ENCODE measurements at regions not wholly inside any gene's neighbourhood (a gene's known extent, or its start where the extent isn't known, plus 50 kb on each side); places are given as distances from the start of the nearest gene placed in this dataset.

DNA sequence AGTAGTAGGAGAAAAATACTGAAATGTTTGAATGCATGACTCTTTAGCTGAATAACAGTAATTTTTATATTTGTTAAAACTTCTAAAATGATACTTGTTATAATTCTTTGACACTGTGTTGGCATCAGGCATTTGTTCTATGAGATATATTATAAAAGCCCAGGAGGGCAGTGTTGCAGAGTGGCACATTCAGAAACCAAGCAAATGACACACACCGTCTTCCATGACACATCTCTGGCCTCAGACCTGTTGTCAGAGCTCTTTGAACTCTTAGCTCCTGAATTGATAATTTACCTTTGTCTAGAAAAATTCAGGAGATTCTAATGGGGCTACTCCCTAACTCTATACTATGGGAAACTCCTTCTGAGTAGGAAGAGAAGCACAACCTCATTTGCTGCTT, 62.4 kb upstream of the MDFIC start:
- Histone ChIP-seq H3K4me3 (no peak overlapping the region), H3K4me2 (no peak overlapping the region), H4K20me1 (no peaks in the 10 kb centered on the region), H3K36me3 (no peaks in the 10 kb centered on the region), H3K9ac (no peak overlapping the region), H3K9me3 (replicated peaks in 1 of 11) (no peaks in the 10 kb centered on the region), H3K27ac (no peak overlapping the region), H3K27me3 (no peaks in the 10 kb centered on the region), H3K4me1 (no peaks in the 10 kb centered on the region)
- no peak for TF ChIP-seq Cebpa-rat (IDR thresholded peaks at IDR 0.05)

DNA sequence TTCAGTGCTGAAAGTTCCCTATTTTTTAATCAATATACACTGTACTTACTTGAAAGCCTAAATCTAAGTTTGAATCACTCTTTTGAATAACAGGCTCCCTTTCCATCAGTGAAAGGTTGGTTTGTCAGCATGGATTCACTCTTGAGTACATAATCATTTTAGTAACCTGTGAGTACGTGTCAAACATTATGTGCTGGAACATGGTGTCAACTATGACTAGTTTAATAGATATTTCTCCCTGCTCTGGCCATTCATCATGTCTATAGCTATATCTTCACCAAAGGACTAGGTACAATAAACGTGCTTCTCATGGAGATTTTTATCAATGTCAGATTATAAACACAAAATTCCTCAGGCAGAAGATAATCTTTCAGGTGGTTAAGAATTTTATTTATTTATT, 61.7 kb upstream of the MDFIC start:
- no peak for TF ChIP-seq Cebpa-rat (IDR thresholded peaks at IDR 0.05)
- Histone ChIP-seq H3K36me3 (no peaks in the 10 kb centered on the region), H3K27ac (no peak overlapping the region)

DNA sequence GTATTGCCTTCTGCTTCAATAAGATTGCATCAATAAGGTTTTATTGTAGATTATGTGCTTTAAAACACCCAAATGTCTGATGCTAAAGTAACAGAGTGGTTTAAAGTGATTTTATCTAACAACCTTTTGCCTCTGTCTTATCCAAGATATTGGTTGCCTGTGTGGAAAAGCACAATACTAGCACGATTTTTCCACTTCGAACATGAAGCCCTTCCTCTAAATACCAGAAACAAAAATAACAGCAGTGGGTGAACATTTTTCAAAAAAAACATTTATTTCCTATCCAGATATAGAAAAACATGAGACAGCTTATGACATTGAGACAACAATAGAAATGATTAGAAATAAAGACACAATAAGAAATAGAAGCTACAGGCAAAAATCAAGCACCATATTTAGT, 59.5 kb upstream of the MDFIC start:
- H3K4me2 ChIP-seq = no peak overlapping the region
- no peaks in the 10 kb centered on the region for H3K36me3 ChIP-seq
- TF ChIP-seq Cebpa-rat (IDR thresholded peaks at IDR 0.05) = no peak
- peaks cover 0 to 6% (median 0%) of the 10 kb centered on the region in 10 experiments; a peak in 2 of 20 replicates for H3K4me1 ChIP-seq
- H3K4me3 ChIP-seq = no peak overlapping the region
- no peaks in the 10 kb centered on the region for H4K20me1 ChIP-seq
- H3K27ac ChIP-seq = no peak overlapping the region
- no peaks in the 10 kb centered on the region for H3K27me3 ChIP-seq
- no peak overlapping the region for H3K9ac ChIP-seq
- H3K9me3 ChIP-seq (replicated peaks in 1 of 11) = no peaks in the 10 kb centered on the region

More for the DNA sequence above, 61.7 kb upstream of the MDFIC start:
- H3K4me1 ChIP-seq = no peaks in the 10 kb centered on the region
- no peak overlapping the region for H3K4me3 ChIP-seq
- no peaks in the 10 kb centered on the region for H4K20me1 ChIP-seq
- H3K9ac ChIP-seq = no peak overlapping the region
- no peaks in the 10 kb centered on the region for H3K9me3 ChIP-seq (replicated peaks in 1 of 11)
- no peaks in the 10 kb centered on the region for H3K27me3 ChIP-seq
- no peak overlapping the region for H3K4me2 ChIP-seq

DNA sequence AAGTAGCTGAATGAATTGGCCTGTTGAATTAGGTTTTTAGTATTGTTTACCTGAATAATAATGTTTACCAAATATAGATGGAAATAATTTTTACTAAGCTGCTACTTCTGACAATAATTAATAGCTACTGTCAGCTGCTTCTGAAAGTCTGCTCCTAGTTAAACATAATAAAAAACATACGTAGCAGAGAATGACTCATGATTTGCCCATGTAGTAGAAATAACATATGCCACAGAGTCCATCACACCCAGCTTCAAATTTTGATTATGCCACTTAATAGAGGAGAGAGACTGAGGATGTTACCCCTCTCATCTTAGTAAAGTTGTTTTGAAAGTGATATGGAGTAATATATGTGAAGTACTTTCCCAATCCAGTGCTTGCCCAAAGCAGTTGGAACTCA, 57.6 kb upstream of the MDFIC start:
- no peak for TF ChIP-seq Cebpa-rat (IDR thresholded peaks at IDR 0.05)
- Histone ChIP-seq H3K4me2 (no peak overlapping the region), H4K20me1 (no peaks in the 10 kb centered on the region), H3K4me3 (no peak overlapping the region), H3K9me3 (replicated peaks in 1 of 11) (no peaks in the 10 kb centered on the region), H3K9ac (no peak overlapping the region), H3K27me3 (no peaks in the 10 kb centered on the region), H3K36me3 (no peaks in the 10 kb centered on the region), H3K27ac (no peak overlapping the region), H3K4me1 (peaks cover 0 to 6% (median 0%) of the 10 kb centered on the region in 10 experiments; a peak in 2 of 20 replicates)

DNA sequence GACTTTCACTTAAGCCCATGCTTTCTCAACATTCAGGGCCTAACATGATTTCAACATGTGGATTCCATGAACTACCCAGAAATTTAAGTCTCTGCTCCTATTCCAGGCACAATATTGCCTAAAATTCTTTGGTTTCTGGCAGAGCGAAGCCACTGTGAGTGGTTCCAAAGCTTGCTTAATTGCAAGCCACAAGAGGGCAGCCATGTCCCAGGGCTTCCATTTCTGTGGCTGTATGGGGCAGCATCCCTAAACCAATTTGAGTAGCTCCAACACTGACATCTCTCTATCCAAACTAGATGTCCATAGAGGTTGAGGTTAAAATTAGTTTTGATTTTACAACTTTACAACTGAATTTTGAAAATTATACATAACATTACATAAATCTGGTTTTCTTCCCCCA, 56.3 kb upstream of the MDFIC start:
- no peak overlapping the region for H3K4me3 ChIP-seq
- no peaks in the 10 kb centered on the region for H3K36me3 ChIP-seq
- H3K9me3 ChIP-seq (replicated peaks in 1 of 11) = no peaks in the 10 kb centered on the region
- no peak for TF ChIP-seq Cebpa-rat (IDR thresholded peaks at IDR 0.05)
- peaks cover 0 to 6% (median 0%) of the 10 kb centered on the region in 10 experiments; a peak in 2 of 20 replicates for H3K4me1 ChIP-seq
- no peak overlapping the region for H3K9ac ChIP-seq
- no peaks in the 10 kb centered on the region for H3K27me3 ChIP-seq
- H4K20me1 ChIP-seq = no peaks in the 10 kb centered on the region
- no peak overlapping the region for H3K4me2 ChIP-seq
- no peak overlapping the region for H3K27ac ChIP-seq

Data from BLaER1 treated with 17β-estradiol and CSF1 and Interleukin-3, amounts not matched to agents 10 nM and 100 nM (cell line).